GM23338 (cell line): ENCODE measurements at regions not wholly inside any gene's neighbourhood (a gene's known extent, or its start where the extent isn't known, plus 50 kb on each side); places are given as distances from the start of the nearest gene placed in this dataset.

Experiments used
- ATAC-seq: fragments of 200-7000 bp; cut with Tn5 transposase; 3 replicates; pipeline ENCODE4 v1.9.1; 2020
- DNase-seq: peaks from one replicate; pipeline ENCODE4 v3.0.0-alpha.2; 2015; ENCODE audit warnings: low spot score
- H2AFZ ChIP-seq: fragments of 200-600 bp; sonication (generic); 2 replicates; pipeline ENCODE4 v1.8.0; 2016; ENCODE audit warnings: antibody characterized with exemption, mild to moderate bottlenecking, moderate library complexity
- H3F3A ChIP-seq: fragments of 200-600 bp; sonication (generic); replicated peaks from 2 replicates; pipeline ENCODE4 v1.8.0; 2017; ENCODE audit warnings: antibody characterized with exemption, mixed run types, low read depth
- H3K27ac ChIP-seq: fragments of 200-600 bp; sonication (generic); 2 replicates; pipeline ENCODE4 v1.6.1; 2016; ENCODE audit warnings: low read depth
- H3K27me3 ChIP-seq: fragments of 200-600 bp; sonication (generic); 2 replicates; pipeline ENCODE4 v1.8.0; 2016; ENCODE audit warnings: mild to moderate bottlenecking, mixed run types, moderate library complexity; ENCODE audit not compliant: insufficient read depth
- H3K36me3 ChIP-seq: fragments of 200-600 bp; sonication (generic); 2 replicates; pipeline ENCODE4 v1.8.0; 2016; ENCODE audit warnings: mild to moderate bottlenecking; ENCODE audit not compliant: insufficient read depth
- H3K4me1 ChIP-seq: fragments of 200-600 bp; sonication (generic); 2 replicates; pipeline ENCODE4 v1.8.0; 2016; ENCODE audit warnings: mild to moderate bottlenecking, moderate library complexity; ENCODE audit not compliant: insufficient read depth
- H3K4me2 ChIP-seq: fragments of 200-600 bp; sonication (generic); 2 replicates; pipeline ENCODE4 v1.7.1; 2017; ENCODE audit warnings: mixed run types
- H3K4me3 ChIP-seq: fragments of 200-600 bp; sonication (generic); 2 replicates; pipeline ENCODE4 v1.6.1; 2016; ENCODE audit warnings: mixed run types
- H3K79me2 ChIP-seq: fragments of 200-600 bp; sonication (generic); replicated peaks from 2 replicates; pipeline ENCODE4 v1.8.0; 2017; ENCODE audit warnings: mild to moderate bottlenecking; ENCODE audit not compliant: insufficient read depth
- H3K9me2 ChIP-seq: fragments of 200-600 bp; sonication (generic); 2 replicates; pipeline ENCODE4 v1.8.0; 2017; ENCODE audit not compliant: insufficient read depth
- H4K20me1 ChIP-seq: fragments of 200-600 bp; sonication (generic); replicated peaks from 2 replicates; pipeline ENCODE4 v1.8.0; 2017; ENCODE audit warnings: mild to moderate bottlenecking; ENCODE audit not compliant: insufficient read depth
- H3K27ac Mint-ChIP-seq: 2 replicates; pipeline ENCODE4 v1.8.0; 2020; ENCODE audit warnings: inconsistent platforms, mild to moderate bottlenecking, moderate library complexity, mixed read lengths
- H3K27me3 Mint-ChIP-seq: 3 replicates; pipeline ENCODE4 v1.8.0; 2022; ENCODE audit warnings: low read depth, mild to moderate bottlenecking, moderate library complexity, mixed read lengths, inconsistent platforms; ENCODE audit not compliant: insufficient read depth, poor library complexity
- H3K36me3 Mint-ChIP-seq: 3 replicates; pipeline ENCODE4 v1.8.0; 2021; ENCODE audit warnings: low read depth, mild to moderate bottlenecking, inconsistent platforms, moderate library complexity, mixed read lengths
- H3K4me1 Mint-ChIP-seq: 3 replicates; pipeline ENCODE4 v1.8.0; 2020; ENCODE audit warnings: mild to moderate bottlenecking, inconsistent platforms, mixed read lengths
- H3K4me3 Mint-ChIP-seq: 3 replicates; pipeline ENCODE4 v1.8.0; 2021; ENCODE audit warnings: moderate library complexity, mild to moderate bottlenecking, inconsistent platforms, mixed read lengths
- H3K9me3 Mint-ChIP-seq: 3 replicates; pipeline ENCODE4 v1.8.0; 2020; ENCODE audit warnings: moderate library complexity, mild to moderate bottlenecking, inconsistent platforms, mixed read lengths
- CREB1 ChIP-seq: fragments of 250-450 bp; sonication (Bioruptor Pico); IDR thresholded peaks from 2 replicates; pipeline ENCODE4 v1.5.0; 2020; ENCODE audit warnings: low read depth, mild to moderate bottlenecking, moderate library complexity
- JUNB ChIP-seq: IDR thresholded peaks from one replicate; pipeline ENCODE4 v1.6.1; 2016; ENCODE audit warnings: antibody characterized with exemption; ENCODE audit not compliant: unreplicated experiment
- NANOG ChIP-seq: IDR thresholded peaks from 2 replicates; pipeline ENCODE4 v1.6.1; 2016; ENCODE audit warnings: antibody characterized with exemption, borderline replicate concordance
- POLR2AphosphoS5 ChIP-seq: IDR thresholded peaks from 2 replicates; pipeline ENCODE4 v1.6.1; 2016; ENCODE audit warnings: antibody characterized with exemption, low read depth
- STAT1 ChIP-seq: IDR thresholded peaks from one replicate; pipeline ENCODE4 v1.6.1; 2016; ENCODE audit warnings: antibody characterized with exemption; ENCODE audit not compliant: unreplicated experiment
- ZNF114 ChIP-seq: fragments of 250-450 bp; sonication (Bioruptor Pico); IDR thresholded peaks from 2 replicates; pipeline ENCODE4 v1.5.0; 2020; ENCODE audit warnings: mild to moderate bottlenecking, moderate library complexity
- ZNF331 ChIP-seq: fragments of 250-450 bp; sonication (Bioruptor Pico); IDR thresholded peaks from 2 replicates; pipeline ENCODE4 v1.5.0; 2020; ENCODE audit warnings: low read depth, mild to moderate bottlenecking, moderate library complexity
- TF ChIP-seq, protein P1 (sequence below): fragments of 250-450 bp; sonication (Bioruptor Pico); IDR thresholded peaks from 2 replicates; pipeline ENCODE4 v1.5.0; 2020; ENCODE audit warnings: mild to moderate bottlenecking, moderate library complexity
- TF ChIP-seq, protein P2 (sequence below), 2 experiments: fragments of 200-600 bp in 1 of 2; sonication (generic) in 1 of 2; conservative IDR thresholded peaks; 2 replicates each; pipeline versions ENCODE4 v1.5.1 to v1.6.1; 2016 to 2017; ENCODE audit warnings: antibody characterized with exemption in 2 of 2, low read depth in 2 of 2, mild to moderate bottlenecking in 2 of 2, moderate library complexity in 1 of 2

DNA sequence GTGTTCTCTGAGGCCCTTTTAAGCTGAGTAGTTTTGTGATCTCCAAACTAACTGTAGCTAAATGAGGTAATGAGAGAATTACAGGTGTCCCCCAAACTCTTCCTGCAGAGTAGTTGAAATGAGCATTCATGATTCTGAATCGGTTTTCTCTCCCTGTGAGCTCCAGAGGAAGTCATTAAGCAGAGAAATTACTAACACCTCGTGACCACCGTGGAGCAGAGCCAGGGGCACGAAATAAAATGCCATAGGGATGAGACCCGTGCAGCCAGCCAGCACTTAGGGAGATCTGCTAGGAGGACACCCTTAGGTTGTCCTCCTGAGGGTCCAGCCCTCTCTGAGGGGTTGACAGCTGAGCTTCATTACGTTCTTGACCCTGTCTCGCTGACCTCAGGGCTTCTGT is 79.5 kb downstream of the SLC25A47 start (continued):
- TF ChIP-seq, protein P1, sequence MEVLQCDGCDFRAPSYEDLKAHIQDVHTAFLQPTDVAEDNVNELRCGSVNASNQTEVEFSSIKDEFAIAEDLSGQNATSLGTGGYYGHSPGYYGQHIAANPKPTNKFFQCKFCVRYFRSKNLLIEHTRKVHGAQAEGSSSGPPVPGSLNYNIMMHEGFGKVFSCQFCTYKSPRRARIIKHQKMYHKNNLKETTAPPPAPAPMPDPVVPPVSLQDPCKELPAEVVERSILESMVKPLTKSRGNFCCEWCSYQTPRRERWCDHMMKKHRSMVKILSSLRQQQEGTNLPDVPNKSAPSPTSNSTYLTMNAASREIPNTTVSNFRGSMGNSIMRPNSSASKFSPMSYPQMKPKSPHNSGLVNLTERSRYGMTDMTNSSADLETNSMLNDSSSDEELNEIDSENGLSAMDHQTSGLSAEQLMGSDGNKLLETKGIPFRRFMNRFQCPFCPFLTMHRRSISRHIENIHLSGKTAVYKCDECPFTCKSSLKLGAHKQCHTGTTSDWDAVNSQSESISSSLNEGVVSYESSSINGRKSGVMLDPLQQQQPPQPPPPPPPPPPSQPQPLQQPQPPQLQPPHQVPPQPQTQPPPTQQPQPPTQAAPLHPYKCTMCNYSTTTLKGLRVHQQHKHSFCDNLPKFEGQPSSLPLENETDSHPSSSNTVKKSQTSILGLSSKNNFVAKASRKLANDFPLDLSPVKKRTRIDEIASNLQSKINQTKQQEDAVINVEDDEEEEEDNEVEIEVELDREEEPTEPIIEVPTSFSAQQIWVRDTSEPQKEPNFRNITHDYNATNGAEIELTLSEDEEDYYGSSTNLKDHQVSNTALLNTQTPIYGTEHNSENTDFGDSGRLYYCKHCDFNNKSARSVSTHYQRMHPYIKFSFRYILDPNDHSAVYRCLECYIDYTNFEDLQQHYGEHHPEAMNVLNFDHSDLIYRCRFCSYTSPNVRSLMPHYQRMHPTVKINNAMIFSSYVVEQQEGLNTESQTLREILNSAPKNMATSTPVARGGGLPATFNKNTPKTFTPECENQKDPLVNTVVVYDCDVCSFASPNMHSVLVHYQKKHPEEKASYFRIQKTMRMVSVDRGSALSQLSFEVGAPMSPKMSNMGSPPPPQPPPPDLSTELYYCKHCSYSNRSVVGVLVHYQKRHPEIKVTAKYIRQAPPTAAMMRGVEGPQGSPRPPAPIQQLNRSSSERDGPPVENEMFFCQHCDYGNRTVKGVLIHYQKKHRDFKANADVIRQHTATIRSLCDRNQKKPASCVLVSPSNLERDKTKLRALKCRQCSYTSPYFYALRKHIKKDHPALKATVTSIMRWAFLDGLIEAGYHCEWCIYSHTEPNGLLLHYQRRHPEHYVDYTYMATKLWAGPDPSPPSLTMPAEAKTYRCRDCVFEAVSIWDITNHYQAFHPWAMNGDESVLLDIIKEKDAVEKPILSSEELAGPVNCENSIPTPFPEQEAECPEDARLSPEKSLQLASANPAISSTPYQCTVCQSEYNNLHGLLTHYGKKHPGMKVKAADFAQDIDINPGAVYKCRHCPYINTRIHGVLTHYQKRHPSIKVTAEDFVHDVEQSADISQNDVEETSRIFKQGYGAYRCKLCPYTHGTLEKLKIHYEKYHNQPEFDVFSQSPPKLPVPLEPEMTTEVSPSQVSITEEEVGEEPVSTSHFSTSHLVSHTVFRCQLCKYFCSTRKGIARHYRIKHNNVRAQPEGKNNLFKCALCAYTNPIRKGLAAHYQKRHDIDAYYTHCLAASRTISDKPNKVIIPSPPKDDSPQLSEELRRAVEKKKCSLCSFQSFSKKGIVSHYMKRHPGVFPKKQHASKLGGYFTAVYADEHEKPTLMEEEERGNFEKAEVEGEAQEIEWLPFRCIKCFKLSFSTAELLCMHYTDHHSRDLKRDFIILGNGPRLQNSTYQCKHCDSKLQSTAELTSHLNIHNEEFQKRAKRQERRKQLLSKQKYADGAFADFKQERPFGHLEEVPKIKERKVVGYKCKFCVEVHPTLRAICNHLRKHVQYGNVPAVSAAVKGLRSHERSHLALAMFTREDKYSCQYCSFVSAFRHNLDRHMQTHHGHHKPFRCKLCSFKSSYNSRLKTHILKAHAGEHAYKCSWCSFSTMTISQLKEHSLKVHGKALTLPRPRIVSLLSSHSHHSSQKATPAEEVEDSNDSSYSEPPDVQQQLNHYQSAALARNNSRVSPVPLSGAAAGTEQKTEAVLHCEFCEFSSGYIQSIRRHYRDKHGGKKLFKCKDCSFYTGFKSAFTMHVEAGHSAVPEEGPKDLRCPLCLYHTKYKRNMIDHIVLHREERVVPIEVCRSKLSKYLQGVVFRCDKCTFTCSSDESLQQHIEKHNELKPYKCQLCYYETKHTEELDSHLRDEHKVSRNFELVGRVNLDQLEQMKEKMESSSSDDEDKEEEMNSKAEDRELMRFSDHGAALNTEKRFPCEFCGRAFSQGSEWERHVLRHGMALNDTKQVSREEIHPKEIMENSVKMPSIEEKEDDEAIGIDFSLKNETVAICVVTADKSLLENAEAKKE (CRISPR knock-in tag) = no peak
- no peak for TF ChIP-seq JUNB

DNA sequence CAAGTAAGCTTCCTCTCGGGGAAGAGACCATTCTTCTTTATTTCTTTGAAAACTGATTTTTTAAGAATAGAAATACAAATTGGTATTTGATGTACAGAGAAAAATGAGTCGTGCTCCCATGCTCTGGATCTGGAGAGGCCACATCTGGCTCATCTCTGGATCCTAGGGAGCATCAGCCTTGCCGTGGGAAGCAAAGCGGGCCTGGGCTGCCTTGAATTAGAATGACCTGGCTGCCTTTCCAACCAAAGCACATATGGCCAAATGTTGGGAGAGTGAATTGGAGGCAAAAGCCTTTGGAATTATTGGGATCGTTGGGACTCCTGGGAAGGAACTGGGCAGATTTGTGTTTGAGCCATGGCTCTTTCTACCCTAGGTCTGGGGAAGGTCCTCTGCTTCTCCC is 80.0 kb downstream of the SLC25A47 start:
- Mint-ChIP-seq H3K27me3 (peaks cover 7% of the 10 kb centered on the region), H3K4me3 (no peak overlapping the region), H3K4me1 (peaks cover 71% of the 10 kb centered on the region), H3K36me3 (no peaks in the 10 kb centered on the region), H3K27ac (no peak overlapping the region), H3K9me3 (no peaks in the 10 kb centered on the region)
- DNase-seq (no peak), ATAC-seq (no peak)
- H3K4me3 ChIP-seq = no peak overlapping the region
- no peaks in the 10 kb centered on the region for H4K20me1 ChIP-seq
- no peaks in the 10 kb centered on the region for H3F3A ChIP-seq
- no peak overlapping the region for H3K27ac ChIP-seq
- no peak overlapping the region for H3K4me2 ChIP-seq
- H3K79me2 ChIP-seq = no peaks in the 10 kb centered on the region; the same call in 1 of the 2 replicates
- no peak overlapping the region for H2AFZ ChIP-seq
- H3K9me2 ChIP-seq = no peaks in the 10 kb centered on the region
- H3K4me1 ChIP-seq = peaks cover 44% of the 10 kb centered on the region
- no peaks in the 10 kb centered on the region for H3K27me3 ChIP-seq
- no peaks in the 10 kb centered on the region for H3K36me3 ChIP-seq
- TF ChIP-seq, protein P2, sequence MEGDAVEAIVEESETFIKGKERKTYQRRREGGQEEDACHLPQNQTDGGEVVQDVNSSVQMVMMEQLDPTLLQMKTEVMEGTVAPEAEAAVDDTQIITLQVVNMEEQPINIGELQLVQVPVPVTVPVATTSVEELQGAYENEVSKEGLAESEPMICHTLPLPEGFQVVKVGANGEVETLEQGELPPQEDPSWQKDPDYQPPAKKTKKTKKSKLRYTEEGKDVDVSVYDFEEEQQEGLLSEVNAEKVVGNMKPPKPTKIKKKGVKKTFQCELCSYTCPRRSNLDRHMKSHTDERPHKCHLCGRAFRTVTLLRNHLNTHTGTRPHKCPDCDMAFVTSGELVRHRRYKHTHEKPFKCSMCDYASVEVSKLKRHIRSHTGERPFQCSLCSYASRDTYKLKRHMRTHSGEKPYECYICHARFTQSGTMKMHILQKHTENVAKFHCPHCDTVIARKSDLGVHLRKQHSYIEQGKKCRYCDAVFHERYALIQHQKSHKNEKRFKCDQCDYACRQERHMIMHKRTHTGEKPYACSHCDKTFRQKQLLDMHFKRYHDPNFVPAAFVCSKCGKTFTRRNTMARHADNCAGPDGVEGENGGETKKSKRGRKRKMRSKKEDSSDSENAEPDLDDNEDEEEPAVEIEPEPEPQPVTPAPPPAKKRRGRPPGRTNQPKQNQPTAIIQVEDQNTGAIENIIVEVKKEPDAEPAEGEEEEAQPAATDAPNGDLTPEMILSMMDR (conservative IDR thresholded peaks at IDR 0.05; ENCODE audit: low read depth in 2 of 2) = no peak
- TF ChIP-seq NANOG = no peak
- no peak for TF ChIP-seq ZNF114 (CRISPR knock-in tag)
- TF ChIP-seq STAT1 = no peak
- no peak for TF ChIP-seq ZNF331 (CRISPR knock-in tag)
- no peak for TF ChIP-seq CREB1 (CRISPR knock-in tag)
- TF ChIP-seq, protein P1 (CRISPR knock-in tag) = no peak
- no peak for TF ChIP-seq POLR2AphosphoS5
